ENCODE measurements at regions not wholly inside any gene's neighbourhood (a gene's known extent, or its start where the extent isn't known, plus 50 kb on each side); places are given as distances from the start of the nearest gene placed in this dataset.

- Mint-ChIP-seq H3K36me3 (ENCODE audit: insufficient read depth, unreplicated experiment) (no peaks in the 10 kb centered on the region), H3K9me3 (ENCODE audit: unreplicated experiment) (peaks cover 22% of the 10 kb centered on the region), H3K4me3 (ENCODE audit: unreplicated experiment) (no peak overlapping the region), H3K27me3 (ENCODE audit: insufficient read depth, unreplicated experiment) (no peaks in the 10 kb centered on the region), H3K27ac (ENCODE audit: low read depth, unreplicated experiment) (no peak overlapping the region), H3K4me1 (ENCODE audit: insufficient read depth, unreplicated experiment) (no peaks in the 10 kb centered on the region)
- intact Hi-C loops (cut with micrococcal nuclease), result no loop called here
- ChIA-PET CTCF (interaction anchor here (1.3 kb wide), 1 partner anchor 18 kb away, joined by 3 read pairs; no protein-coding TSS in a partner anchor), POLR2A (no interaction called here)
- peak; percentile 9 for DNase-seq (ENCODE audit: unreplicated experiment)
- TF ChIP-seq, protein P1, sequence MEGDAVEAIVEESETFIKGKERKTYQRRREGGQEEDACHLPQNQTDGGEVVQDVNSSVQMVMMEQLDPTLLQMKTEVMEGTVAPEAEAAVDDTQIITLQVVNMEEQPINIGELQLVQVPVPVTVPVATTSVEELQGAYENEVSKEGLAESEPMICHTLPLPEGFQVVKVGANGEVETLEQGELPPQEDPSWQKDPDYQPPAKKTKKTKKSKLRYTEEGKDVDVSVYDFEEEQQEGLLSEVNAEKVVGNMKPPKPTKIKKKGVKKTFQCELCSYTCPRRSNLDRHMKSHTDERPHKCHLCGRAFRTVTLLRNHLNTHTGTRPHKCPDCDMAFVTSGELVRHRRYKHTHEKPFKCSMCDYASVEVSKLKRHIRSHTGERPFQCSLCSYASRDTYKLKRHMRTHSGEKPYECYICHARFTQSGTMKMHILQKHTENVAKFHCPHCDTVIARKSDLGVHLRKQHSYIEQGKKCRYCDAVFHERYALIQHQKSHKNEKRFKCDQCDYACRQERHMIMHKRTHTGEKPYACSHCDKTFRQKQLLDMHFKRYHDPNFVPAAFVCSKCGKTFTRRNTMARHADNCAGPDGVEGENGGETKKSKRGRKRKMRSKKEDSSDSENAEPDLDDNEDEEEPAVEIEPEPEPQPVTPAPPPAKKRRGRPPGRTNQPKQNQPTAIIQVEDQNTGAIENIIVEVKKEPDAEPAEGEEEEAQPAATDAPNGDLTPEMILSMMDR (IDR thresholded peaks at IDR 0.05; ENCODE audit: unreplicated experiment), result no peak
- BruUV-seq (replicated peaks), result no TSS peak
Measured at GRCh38 chr15:87764461-87765240, 491.9 kb downstream of the NTRK3 start.

DNA sequence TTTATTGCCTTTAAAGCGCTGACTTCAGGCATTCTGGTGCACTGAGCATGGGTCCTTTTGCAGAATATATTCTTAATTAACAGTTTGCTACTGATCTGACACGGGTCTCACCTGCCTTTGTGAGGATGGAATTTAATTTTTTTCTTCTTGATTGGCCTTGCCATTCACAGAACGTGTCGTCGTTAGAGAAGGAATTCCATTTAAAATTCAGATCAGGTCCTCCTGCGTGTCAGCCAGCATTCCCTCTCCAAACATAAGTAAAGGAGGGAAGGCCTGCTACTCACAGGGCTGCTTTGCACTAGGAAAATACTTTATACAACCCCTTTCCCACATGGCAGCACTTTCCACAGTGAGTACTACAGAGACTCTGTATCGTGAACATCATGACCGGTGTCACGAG lies 492.7 kb downstream of the NTRK3 start:
- Mint-ChIP-seq H3K27ac (ENCODE audit: low read depth, unreplicated experiment) (no peak overlapping the region), H3K4me1 (ENCODE audit: insufficient read depth, unreplicated experiment) (no peaks in the 10 kb centered on the region), H3K9me3 (ENCODE audit: unreplicated experiment) (peaks cover 19% of the 10 kb centered on the region), H3K27me3 (ENCODE audit: insufficient read depth, unreplicated experiment) (no peaks in the 10 kb centered on the region), H3K36me3 (ENCODE audit: insufficient read depth, unreplicated experiment) (no peaks in the 10 kb centered on the region), H3K4me3 (ENCODE audit: unreplicated experiment) (no peak overlapping the region)
- ChIA-PET POLR2A (no interaction called here), CTCF (no interaction called here)
- DNase-seq (ENCODE audit: unreplicated experiment), result no peak
- intact Hi-C loops (cut with micrococcal nuclease), result no loop called here
- TF ChIP-seq, protein P1 (IDR thresholded peaks at IDR 0.05; ENCODE audit: unreplicated experiment), result no peak
- no TSS peak for BruUV-seq (replicated peaks)

DNA sequence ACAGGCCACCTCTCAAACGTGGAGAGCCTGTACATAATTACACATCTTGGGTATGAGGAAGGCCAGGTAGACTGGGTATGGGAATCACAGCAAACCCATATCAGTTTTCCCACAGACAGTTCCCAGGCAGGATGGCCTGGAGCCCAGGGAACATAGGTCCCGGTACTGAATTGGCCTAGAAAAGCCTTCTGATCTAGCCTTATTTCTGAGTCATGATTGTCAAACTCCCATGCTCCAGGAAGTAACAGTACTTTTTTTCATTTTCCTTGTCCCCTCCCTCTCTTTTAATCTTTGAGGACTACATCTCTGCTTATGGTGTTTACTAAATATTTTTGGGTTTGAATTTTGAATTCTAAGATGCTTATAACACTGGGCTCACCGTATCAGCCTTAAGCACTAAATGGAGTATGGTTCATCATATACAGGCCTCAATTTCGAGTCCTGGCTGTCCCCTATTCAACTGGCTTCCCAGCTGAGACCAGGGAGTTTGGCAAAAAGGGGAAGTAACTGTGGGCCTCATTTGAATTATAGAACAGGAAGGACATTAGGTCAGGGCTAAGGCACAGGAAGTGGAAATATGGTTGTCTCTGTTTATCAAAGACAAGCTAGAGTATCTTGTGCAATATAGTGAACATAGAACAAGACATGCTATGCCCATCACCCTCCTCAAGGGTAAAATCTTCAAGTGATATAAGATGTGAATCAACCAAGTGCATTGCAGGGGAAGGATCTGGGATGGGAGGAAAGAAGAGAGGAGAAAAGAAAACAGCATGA lies 494.6 kb downstream of the NTRK3 start:
- ChIA-PET CTCF (no interaction called here), POLR2A (no interaction called here)
- Mint-ChIP-seq H3K9me3 (ENCODE audit: unreplicated experiment) (peaks cover 19% of the 10 kb centered on the region), H3K36me3 (ENCODE audit: insufficient read depth, unreplicated experiment) (no peaks in the 10 kb centered on the region), H3K4me1 (ENCODE audit: insufficient read depth, unreplicated experiment) (no peaks in the 10 kb centered on the region), H3K27me3 (ENCODE audit: insufficient read depth, unreplicated experiment) (no peaks in the 10 kb centered on the region), H3K27ac (ENCODE audit: low read depth, unreplicated experiment) (no peak overlapping the region), H3K4me3 (ENCODE audit: unreplicated experiment) (no peak overlapping the region)
- TF ChIP-seq, protein P1 (IDR thresholded peaks at IDR 0.05; ENCODE audit: unreplicated experiment), result no peak
- DNase-seq (ENCODE audit: unreplicated experiment), result no peak
- BruUV-seq (replicated peaks), result no TSS peak
- intact Hi-C loops (cut with micrococcal nuclease), result no loop called here

- no peak overlapping the region for H3K4me3 Mint-ChIP-seq (ENCODE audit: unreplicated experiment)
- DNase-seq (ENCODE audit: unreplicated experiment), result no peak
- H3K27ac Mint-ChIP-seq (ENCODE audit: low read depth, unreplicated experiment), result no peak overlapping the region
- TF ChIP-seq, protein P1 (IDR thresholded peaks at IDR 0.05; ENCODE audit: unreplicated experiment), result no peak
- ChIA-PET POLR2A (no interaction called here), CTCF (no interaction called here)
- peaks cover 17% of the 10 kb centered on the region for H3K9me3 Mint-ChIP-seq (ENCODE audit: unreplicated experiment)
- no TSS peak for BruUV-seq (replicated peaks)
- intact Hi-C loops (cut with micrococcal nuclease), result no loop called here
- no peaks in the 10 kb centered on the region for H3K27me3 Mint-ChIP-seq (ENCODE audit: insufficient read depth, unreplicated experiment)
- no peaks in the 10 kb centered on the region for H3K4me1 Mint-ChIP-seq (ENCODE audit: insufficient read depth, unreplicated experiment)
- H3K36me3 Mint-ChIP-seq (ENCODE audit: insufficient read depth, unreplicated experiment), result no peaks in the 10 kb centered on the region
Measured at GRCh38 chr15:87760547-87761314, 495.8 kb downstream of the NTRK3 start.

Data from MCF 10A (cell line).